CD14-positive monocyte (primary cell): ENCODE measurements at regions not wholly inside any gene's neighbourhood (a gene's known extent, or its start where the extent isn't known, plus 50 kb on each side); places are given as distances from the start of the nearest gene placed in this dataset.

Source experiments
- DNase-seq, 3 donors: peaks; one replicate each; pipeline ENCODE4 v3.0.0-alpha.2; 2011 to 2022
- H2AFZ ChIP-seq: 2 replicates; pipeline ENCODE4 v1.6.0; 2012; ENCODE audit warnings: mild to moderate bottlenecking, low read depth, low read length, inconsistent platforms; ENCODE audit not compliant: insufficient read depth, poor library complexity, severe bottlenecking
- H3K27ac ChIP-seq, 2 donors: 1 replicate in 1 of 2; 2 replicates in 1 of 2; pipeline ENCODE4 v1.5.1; 2012 to 2013; ENCODE audit warnings: low read length in 2 of 2, control low read depth in 1 of 2, inconsistent platforms in 1 of 2, low read depth in 1 of 2, mild to moderate bottlenecking in 1 of 2
- H3K27me3 ChIP-seq, 2 donors: one replicate each; pipeline versions ENCODE4 v1.6.0 to v1.6.1; 2011 to 2013; ENCODE audit warnings: low read length in 2 of 2; ENCODE audit not compliant: control insufficient read depth in 2 of 2, insufficient read depth in 2 of 2
- H3K36me3 ChIP-seq, 2 donors: replicated peaks in 1 of 2; 1 replicate in 1 of 2; 2 replicates in 1 of 2; pipeline versions ENCODE4 v1.5.1 to v1.6.1; 2012 to 2013; ENCODE audit warnings: low read length in 2 of 2, control low read depth in 1 of 2, inconsistent platforms in 1 of 2, mild to moderate bottlenecking in 1 of 2; ENCODE audit not compliant: insufficient read depth in 2 of 2, control insufficient read depth in 1 of 2
- H3K4me1 ChIP-seq, 2 donors: 1 replicate in 1 of 2; 2 replicates in 1 of 2; pipeline versions ENCODE4 v1.5.1 to v1.6.1; 2012 to 2013; ENCODE audit warnings: low read length in 2 of 2, control low read depth in 1 of 2, inconsistent platforms in 1 of 2, mild to moderate bottlenecking in 1 of 2, moderate library complexity in 1 of 2; ENCODE audit not compliant: insufficient read depth in 2 of 2, control insufficient read depth in 1 of 2
- H3K4me2 ChIP-seq: replicated peaks from 2 replicates; pipeline ENCODE3; 2012; ENCODE audit warnings: low read length, moderate library complexity, mild to moderate bottlenecking; ENCODE audit not compliant: poor library complexity, severe bottlenecking; ENCODE audit errors: extremely low read depth
- H3K4me3 ChIP-seq, 3 experiments: fragments of 200-600 bp in 1 of 3; sonication (generic) in 1 of 3; replicated peaks in 1 of 3; 1 replicate in 2 of 3; 2 replicates in 1 of 3; pipeline ENCODE4 v1.5.1; 2011 to 2013; ENCODE audit warnings: low read length in 3 of 3, mild to moderate bottlenecking in 3 of 3, control low read depth in 2 of 3, low read depth in 2 of 3, inconsistent platforms in 1 of 3, moderate library complexity in 1 of 3
- H3K79me2 ChIP-seq: 2 replicates; pipeline ENCODE4 v1.6.0; 2012; ENCODE audit warnings: mild to moderate bottlenecking, control low read depth, inconsistent platforms, low read length, moderate library complexity; ENCODE audit not compliant: insufficient read depth
- H3K9ac ChIP-seq: 2 replicates; pipeline ENCODE4 v1.6.0; 2017; ENCODE audit warnings: low read length, mild to moderate bottlenecking; ENCODE audit not compliant: insufficient read depth, poor library complexity, severe bottlenecking
- H3K9me3 ChIP-seq, 2 donors: replicated peaks in 1 of 2; 1 replicate in 1 of 2; 2 replicates in 1 of 2; pipeline versions ENCODE4 v1.5.1 to v1.6.1; 2012 to 2013; ENCODE audit warnings: low read length in 2 of 2, control low read depth in 1 of 2; ENCODE audit not compliant: control insufficient read depth in 1 of 2, insufficient read depth in 1 of 2
- H4K20me1 ChIP-seq: 2 replicates; pipeline ENCODE4 v1.6.0; 2012; ENCODE audit warnings: mild to moderate bottlenecking, low read length, control low read depth, moderate library complexity; ENCODE audit not compliant: insufficient read depth
- H3K27ac Mint-ChIP-seq, 7 donors: one replicate each; pipeline ENCODE4 v1.8.0; 2020; ENCODE audit warnings: mild to moderate bottlenecking in 7 of 7, mixed read lengths in 7 of 7, moderate library complexity in 6 of 7, inconsistent platforms in 2 of 7
- H3K27me3 Mint-ChIP-seq, 3 donors: one replicate each; pipeline ENCODE4 v1.8.0; 2021 to 2022; ENCODE audit warnings: low read depth in 3 of 3, mild to moderate bottlenecking in 3 of 3, mixed read lengths in 3 of 3, moderate library complexity in 3 of 3, inconsistent platforms in 1 of 3
- H3K36me3 Mint-ChIP-seq, 2 donors: one replicate each; pipeline ENCODE4 v1.8.0; 2020; ENCODE audit warnings: mixed read lengths in 2 of 2, inconsistent platforms in 1 of 2, mild to moderate bottlenecking in 1 of 2
- H3K4me1 Mint-ChIP-seq: one replicate; pipeline ENCODE4 v1.8.0; 2020; ENCODE audit warnings: mild to moderate bottlenecking, mixed read lengths
- H3K4me3 Mint-ChIP-seq, 2 donors: one replicate each; pipeline ENCODE4 v1.8.0; 2020; ENCODE audit warnings: mild to moderate bottlenecking in 2 of 2, mixed read lengths in 2 of 2, moderate library complexity in 1 of 2
- H3K9me3 Mint-ChIP-seq, 7 donors: one replicate each; pipeline ENCODE4 v1.8.0; 2020 to 2022; ENCODE audit warnings: mixed read lengths in 7 of 7, mild to moderate bottlenecking in 6 of 7, moderate library complexity in 6 of 7, inconsistent platforms in 2 of 7
- WGBS: methylation state at CpG from one replicate; pipeline ENCODE4 v1.1.5; 2013; ENCODE audit warnings: missing lambda C conversion rate; ENCODE audit not compliant: insufficient coverage; 5-methylcytosine and 5-hydroxymethylcytosine counted together
- intact Hi-C, 2 donors: fragments of 100-400 bp; cut with micrococcal nuclease; formaldehyde crosslinking; loops; one replicate each; pipeline versions ENCODE4 v1.15.0 to v1.15.1; 2023
- TF ChIP-seq, protein P1 (sequence below): fragments of 200-600 bp; IDR thresholded peaks from one replicate; pipeline ENCODE4 v1.8.0; 2022; ENCODE audit warnings: antibody characterized with exemption, mild to moderate bottlenecking

DNA sequence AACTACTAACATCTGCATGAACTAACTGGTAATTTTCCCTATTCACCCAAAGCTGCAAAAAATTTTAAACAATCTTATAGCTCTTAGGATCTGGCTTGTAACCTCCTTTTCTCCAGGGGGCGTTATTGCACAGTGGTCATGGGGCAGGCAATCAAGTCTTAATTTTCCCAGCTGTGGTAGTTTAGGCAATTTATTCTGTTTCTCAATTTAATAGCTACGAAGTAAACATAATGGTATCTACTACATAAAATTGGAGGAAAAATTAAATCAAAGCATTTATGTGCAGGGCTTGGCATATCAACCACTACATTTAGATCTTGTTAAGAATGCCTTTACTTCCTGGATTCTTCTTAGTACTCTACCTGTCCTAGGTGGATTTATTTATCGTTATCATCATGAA lies 137.4 kb upstream of the GUCY1A1 start:
- H3K36me3 ChIP-seq = no peaks in the 10 kb centered on the region
- TF ChIP-seq, protein P1, sequence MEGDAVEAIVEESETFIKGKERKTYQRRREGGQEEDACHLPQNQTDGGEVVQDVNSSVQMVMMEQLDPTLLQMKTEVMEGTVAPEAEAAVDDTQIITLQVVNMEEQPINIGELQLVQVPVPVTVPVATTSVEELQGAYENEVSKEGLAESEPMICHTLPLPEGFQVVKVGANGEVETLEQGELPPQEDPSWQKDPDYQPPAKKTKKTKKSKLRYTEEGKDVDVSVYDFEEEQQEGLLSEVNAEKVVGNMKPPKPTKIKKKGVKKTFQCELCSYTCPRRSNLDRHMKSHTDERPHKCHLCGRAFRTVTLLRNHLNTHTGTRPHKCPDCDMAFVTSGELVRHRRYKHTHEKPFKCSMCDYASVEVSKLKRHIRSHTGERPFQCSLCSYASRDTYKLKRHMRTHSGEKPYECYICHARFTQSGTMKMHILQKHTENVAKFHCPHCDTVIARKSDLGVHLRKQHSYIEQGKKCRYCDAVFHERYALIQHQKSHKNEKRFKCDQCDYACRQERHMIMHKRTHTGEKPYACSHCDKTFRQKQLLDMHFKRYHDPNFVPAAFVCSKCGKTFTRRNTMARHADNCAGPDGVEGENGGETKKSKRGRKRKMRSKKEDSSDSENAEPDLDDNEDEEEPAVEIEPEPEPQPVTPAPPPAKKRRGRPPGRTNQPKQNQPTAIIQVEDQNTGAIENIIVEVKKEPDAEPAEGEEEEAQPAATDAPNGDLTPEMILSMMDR = no peak
- no CpG with 5 or more reads among the region's 3 CpGs for WGBS
- H3K9ac ChIP-seq = no peak overlapping the region
- Mint-ChIP-seq H3K4me1 (no peaks in the 10 kb centered on the region), H3K36me3 (no peaks in the 10 kb centered on the region), H3K4me3 (no peak overlapping the region), H3K9me3 (peaks cover 0 to 2% (median 0%) of the 10 kb centered on the region in 7 donors), H3K27ac (no peak overlapping the region), H3K27me3 (no peaks in the 10 kb centered on the region)
- no peak overlapping the region for H3K4me2 ChIP-seq
- H3K79me2 ChIP-seq = no peaks in the 10 kb centered on the region
- H4K20me1 ChIP-seq = no peaks in the 10 kb centered on the region
- no peak overlapping the region for H3K4me3 ChIP-seq
- no peaks in the 10 kb centered on the region for H3K27me3 ChIP-seq
- intact Hi-C loops = no loop called here
- no peaks in the 10 kb centered on the region for H3K9me3 ChIP-seq
- H2AFZ ChIP-seq = no peak overlapping the region
- no peak overlapping the region for H3K27ac ChIP-seq
- DNase-seq = no peak
- H3K4me1 ChIP-seq = no peaks in the 10 kb centered on the region

DNA sequence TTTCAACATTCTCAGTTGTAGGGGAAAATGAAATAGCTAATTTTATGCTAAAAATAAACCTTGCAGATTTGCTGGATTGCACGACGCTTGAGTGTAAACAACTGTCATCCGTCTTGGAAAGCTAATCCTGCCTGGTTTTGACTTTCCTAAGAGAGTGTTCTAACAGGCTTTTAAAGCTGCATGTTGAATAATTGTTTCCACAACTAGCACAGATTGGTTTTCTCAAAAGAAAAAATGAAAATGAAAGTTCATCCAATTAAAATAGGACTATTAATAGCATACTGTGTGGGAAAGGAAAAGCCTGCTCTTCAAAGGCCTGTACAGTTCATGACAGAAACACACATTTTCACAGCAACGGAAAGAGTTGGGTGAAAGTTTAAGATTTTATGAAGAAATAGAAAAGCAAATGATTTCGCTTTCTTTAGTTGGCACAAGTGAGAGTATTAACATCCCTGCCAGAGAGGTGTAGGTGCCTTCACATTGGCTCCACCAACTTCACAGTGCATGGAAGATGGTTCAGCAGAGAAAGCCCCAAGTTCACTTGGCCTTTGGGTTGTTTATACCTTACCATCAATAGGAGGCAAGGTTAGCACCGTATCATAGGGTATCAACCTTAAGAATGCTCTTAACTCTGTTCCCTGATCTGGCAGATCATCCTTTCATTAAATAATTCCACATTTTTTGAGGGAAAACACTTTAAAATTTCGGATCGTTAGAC lies 140.0 kb upstream of the GUCY1A1 start:
- H3K9ac ChIP-seq = no peak overlapping the region
- Mint-ChIP-seq H3K9me3 (peaks cover 4 to 13% (median 9%) of the 10 kb centered on the region in 7 donors), H3K36me3 (no peaks in the 10 kb centered on the region), H3K27me3 (peaks cover 0 to 1% (median 0%) of the 10 kb centered on the region in 3 donors), H3K4me1 (no peaks in the 10 kb centered on the region), H3K27ac (no peak overlapping the region), H3K4me3 (no peak overlapping the region)
- H3K27me3 ChIP-seq = no peaks in the 10 kb centered on the region
- H3K4me3 ChIP-seq = no peak overlapping the region
- WGBS = 60% methylated on average over 1 of the region's 8 CpGs
- no peak overlapping the region for H3K27ac ChIP-seq
- TF ChIP-seq, protein P1 = no peak
- H3K9me3 ChIP-seq = peaks cover under 1 to 4% of the 10 kb centered on the region in 2 donors
- no peak for DNase-seq
- no peak overlapping the region for H3K4me2 ChIP-seq
- intact Hi-C loops = no loop called here
- H2AFZ ChIP-seq = no peak overlapping the region
- no peaks in the 10 kb centered on the region for H3K4me1 ChIP-seq
- no peaks in the 10 kb centered on the region for H4K20me1 ChIP-seq
- no peaks in the 10 kb centered on the region for H3K36me3 ChIP-seq
- H3K79me2 ChIP-seq = no peaks in the 10 kb centered on the region
